ENCODE measurements at regions not wholly inside any gene's neighbourhood (a gene's known extent, or its start where the extent isn't known, plus 50 kb on each side); places are given as distances from the start of the nearest gene placed in this dataset.

- H3K9me3 ChIP-seq (ENCODE audit: control insufficient read depth, insufficient read depth, low read depth, low read length) = no peaks in the 10 kb centered on the region
- no peaks in the 10 kb centered on the region for H3K4me1 ChIP-seq (ENCODE audit: control insufficient read depth, insufficient read depth, low read length)
- POLR2A ChIA-PET = no interaction called here
- BruUV-seq (replicated peaks) = no TSS peak
- H3K36me3 ChIP-seq (ENCODE audit: control insufficient read depth, insufficient read depth, low read length) = no peaks in the 10 kb centered on the region
- H3K27me3 ChIP-seq (ENCODE audit: control insufficient read depth, insufficient read depth, low read length) = no peaks in the 10 kb centered on the region
- H3K27ac ChIP-seq (ENCODE audit: low read length) = no peak overlapping the region
- no peak for ATAC-seq
- no peak for DNase-seq (ENCODE audit: low read depth, low spot score)
- TF ChIP-seq POLR2AphosphoS5 (IDR thresholded peaks at IDR 0.05; ENCODE audit: low read depth, low read length) (no peak), SIN3A (IDR thresholded peaks at IDR 0.05; ENCODE audit: borderline replicate concordance, insufficient read depth, low read depth, low read length) (no peak)
- TF ChIP-seq, protein P1, sequence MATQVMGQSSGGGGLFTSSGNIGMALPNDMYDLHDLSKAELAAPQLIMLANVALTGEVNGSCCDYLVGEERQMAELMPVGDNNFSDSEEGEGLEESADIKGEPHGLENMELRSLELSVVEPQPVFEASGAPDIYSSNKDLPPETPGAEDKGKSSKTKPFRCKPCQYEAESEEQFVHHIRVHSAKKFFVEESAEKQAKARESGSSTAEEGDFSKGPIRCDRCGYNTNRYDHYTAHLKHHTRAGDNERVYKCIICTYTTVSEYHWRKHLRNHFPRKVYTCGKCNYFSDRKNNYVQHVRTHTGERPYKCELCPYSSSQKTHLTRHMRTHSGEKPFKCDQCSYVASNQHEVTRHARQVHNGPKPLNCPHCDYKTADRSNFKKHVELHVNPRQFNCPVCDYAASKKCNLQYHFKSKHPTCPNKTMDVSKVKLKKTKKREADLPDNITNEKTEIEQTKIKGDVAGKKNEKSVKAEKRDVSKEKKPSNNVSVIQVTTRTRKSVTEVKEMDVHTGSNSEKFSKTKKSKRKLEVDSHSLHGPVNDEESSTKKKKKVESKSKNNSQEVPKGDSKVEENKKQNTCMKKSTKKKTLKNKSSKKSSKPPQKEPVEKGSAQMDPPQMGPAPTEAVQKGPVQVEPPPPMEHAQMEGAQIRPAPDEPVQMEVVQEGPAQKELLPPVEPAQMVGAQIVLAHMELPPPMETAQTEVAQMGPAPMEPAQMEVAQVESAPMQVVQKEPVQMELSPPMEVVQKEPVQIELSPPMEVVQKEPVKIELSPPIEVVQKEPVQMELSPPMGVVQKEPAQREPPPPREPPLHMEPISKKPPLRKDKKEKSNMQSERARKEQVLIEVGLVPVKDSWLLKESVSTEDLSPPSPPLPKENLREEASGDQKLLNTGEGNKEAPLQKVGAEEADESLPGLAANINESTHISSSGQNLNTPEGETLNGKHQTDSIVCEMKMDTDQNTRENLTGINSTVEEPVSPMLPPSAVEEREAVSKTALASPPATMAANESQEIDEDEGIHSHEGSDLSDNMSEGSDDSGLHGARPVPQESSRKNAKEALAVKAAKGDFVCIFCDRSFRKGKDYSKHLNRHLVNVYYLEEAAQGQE (IDR thresholded peaks at IDR 0.05; ENCODE audit: insufficient read depth in 1 of 2, low read depth in 2 of 2, low read length in 1 of 2) = no peak
- CTCF ChIA-PET = no interaction called here
- in situ Hi-C loops (cut with HindIII; ENCODE audit: low pct_unique_long_range_greater_than_20kb, low sequenced_read_pairs) = no loop called here
- H3K4me3 ChIP-seq (ENCODE audit: low read depth in 2 of 2, low read length in 2 of 2) = no peak overlapping the region
- intact Hi-C loops (cut with micrococcal nuclease; ENCODE audit: unreplicated experiment) = no loop called here
Observed at GRCh38 chr9:8014997-8015682, 215.6 kb upstream of the DMAC1 start.

GRCh38 chr9:8012986-8013385, 213.4 kb upstream of the DMAC1 start:
- BruUV-seq (replicated peaks) = no TSS peak
- Histone ChIP-seq H3K27me3 (ENCODE audit: control insufficient read depth, insufficient read depth, low read length) (no peaks in the 10 kb centered on the region), H3K4me1 (ENCODE audit: control insufficient read depth, insufficient read depth, low read length) (no peaks in the 10 kb centered on the region), H3K27ac (ENCODE audit: low read length) (no peak overlapping the region), H3K36me3 (ENCODE audit: control insufficient read depth, insufficient read depth, low read length) (no peaks in the 10 kb centered on the region), H3K9me3 (ENCODE audit: control insufficient read depth, insufficient read depth, low read depth, low read length) (no peaks in the 10 kb centered on the region), H3K4me3 (ENCODE audit: low read depth in 2 of 2, low read length in 2 of 2) (no peak overlapping the region)
- ATAC-seq (no peak), DNase-seq (ENCODE audit: low read depth, low spot score) (no peak)
- POLR2A ChIA-PET = no interaction called here
- CTCF ChIA-PET = no interaction called here
- intact Hi-C loops (cut with micrococcal nuclease; ENCODE audit: unreplicated experiment) = no loop called here
- TF ChIP-seq, protein P2, sequence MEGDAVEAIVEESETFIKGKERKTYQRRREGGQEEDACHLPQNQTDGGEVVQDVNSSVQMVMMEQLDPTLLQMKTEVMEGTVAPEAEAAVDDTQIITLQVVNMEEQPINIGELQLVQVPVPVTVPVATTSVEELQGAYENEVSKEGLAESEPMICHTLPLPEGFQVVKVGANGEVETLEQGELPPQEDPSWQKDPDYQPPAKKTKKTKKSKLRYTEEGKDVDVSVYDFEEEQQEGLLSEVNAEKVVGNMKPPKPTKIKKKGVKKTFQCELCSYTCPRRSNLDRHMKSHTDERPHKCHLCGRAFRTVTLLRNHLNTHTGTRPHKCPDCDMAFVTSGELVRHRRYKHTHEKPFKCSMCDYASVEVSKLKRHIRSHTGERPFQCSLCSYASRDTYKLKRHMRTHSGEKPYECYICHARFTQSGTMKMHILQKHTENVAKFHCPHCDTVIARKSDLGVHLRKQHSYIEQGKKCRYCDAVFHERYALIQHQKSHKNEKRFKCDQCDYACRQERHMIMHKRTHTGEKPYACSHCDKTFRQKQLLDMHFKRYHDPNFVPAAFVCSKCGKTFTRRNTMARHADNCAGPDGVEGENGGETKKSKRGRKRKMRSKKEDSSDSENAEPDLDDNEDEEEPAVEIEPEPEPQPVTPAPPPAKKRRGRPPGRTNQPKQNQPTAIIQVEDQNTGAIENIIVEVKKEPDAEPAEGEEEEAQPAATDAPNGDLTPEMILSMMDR (IDR thresholded peaks at IDR 0.05) = no peak
- TF ChIP-seq POLR2AphosphoS5 (IDR thresholded peaks at IDR 0.05; ENCODE audit: low read depth, low read length) = no peak
- no peak for TF ChIP-seq SIN3A (IDR thresholded peaks at IDR 0.05; ENCODE audit: borderline replicate concordance, insufficient read depth, low read depth, low read length)
- TF ChIP-seq, protein P1 (IDR thresholded peaks at IDR 0.05; ENCODE audit: insufficient read depth in 1 of 2, low read depth in 2 of 2, low read length in 1 of 2) = no peak
- no peak for TF ChIP-seq TCF7L2 (IDR thresholded peaks at IDR 0.05; ENCODE audit: low read depth, low read length)
- in situ Hi-C loops (cut with HindIII; ENCODE audit: low pct_unique_long_range_greater_than_20kb, low sequenced_read_pairs) = no loop called here

Data from Panc1 (cell line).